ENCODE measurements at regions not wholly inside any gene's neighbourhood (a gene's known extent, or its start where the extent isn't known, plus 50 kb on each side); places are given as distances from the start of the nearest gene placed in this dataset.

DNA sequence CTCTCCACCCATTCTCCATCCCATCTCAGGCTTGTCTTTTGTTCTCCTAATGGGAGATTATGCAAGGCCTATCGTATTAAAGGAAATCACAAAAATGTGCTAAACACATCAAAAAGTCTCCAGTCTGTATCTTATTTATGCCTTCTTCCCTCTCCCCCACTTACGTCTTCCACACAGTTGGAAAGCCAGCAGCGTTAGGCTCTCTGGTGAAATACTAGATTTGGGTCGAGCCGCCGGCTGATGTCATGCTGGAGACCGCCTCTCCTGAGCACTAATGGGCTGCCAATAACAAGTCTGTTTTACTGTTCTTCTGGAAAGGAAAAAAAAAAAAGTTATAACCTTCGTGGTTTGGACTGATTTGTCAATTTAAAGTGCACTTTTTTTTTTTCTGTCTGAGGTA, 182.7 kb upstream of the SIX2 start:
- intact Hi-C loops (cut with DNase I; ENCODE audit: low total_unique reads): no loop called here
- Histone ChIP-seq H3K9me3 (no peaks in the 10 kb centered on the region), H3K27ac (no peak overlapping the region), H3K27me3 (no peaks in the 10 kb centered on the region), H3K4me1 (no peaks in the 10 kb centered on the region), H3K36me3 (no peaks in the 10 kb centered on the region), H3K4me3 (no peak overlapping the region)
- DNase-seq (ENCODE audit: low spot score in 2 of 2): no peak
- TF ChIP-seq, protein P1, sequence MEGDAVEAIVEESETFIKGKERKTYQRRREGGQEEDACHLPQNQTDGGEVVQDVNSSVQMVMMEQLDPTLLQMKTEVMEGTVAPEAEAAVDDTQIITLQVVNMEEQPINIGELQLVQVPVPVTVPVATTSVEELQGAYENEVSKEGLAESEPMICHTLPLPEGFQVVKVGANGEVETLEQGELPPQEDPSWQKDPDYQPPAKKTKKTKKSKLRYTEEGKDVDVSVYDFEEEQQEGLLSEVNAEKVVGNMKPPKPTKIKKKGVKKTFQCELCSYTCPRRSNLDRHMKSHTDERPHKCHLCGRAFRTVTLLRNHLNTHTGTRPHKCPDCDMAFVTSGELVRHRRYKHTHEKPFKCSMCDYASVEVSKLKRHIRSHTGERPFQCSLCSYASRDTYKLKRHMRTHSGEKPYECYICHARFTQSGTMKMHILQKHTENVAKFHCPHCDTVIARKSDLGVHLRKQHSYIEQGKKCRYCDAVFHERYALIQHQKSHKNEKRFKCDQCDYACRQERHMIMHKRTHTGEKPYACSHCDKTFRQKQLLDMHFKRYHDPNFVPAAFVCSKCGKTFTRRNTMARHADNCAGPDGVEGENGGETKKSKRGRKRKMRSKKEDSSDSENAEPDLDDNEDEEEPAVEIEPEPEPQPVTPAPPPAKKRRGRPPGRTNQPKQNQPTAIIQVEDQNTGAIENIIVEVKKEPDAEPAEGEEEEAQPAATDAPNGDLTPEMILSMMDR (IDR thresholded peaks at IDR 0.05): no peak
- TF ChIP-seq POLR2AphosphoS5 (IDR thresholded peaks at IDR 0.05) (no peak), POLR2A (IDR thresholded peaks at IDR 0.05) (no peak)

GRCh38 chr2:45191146-45191863, 182.1 kb upstream of the SIX2 start:
- DNase-seq (ENCODE audit: low spot score in 2 of 2): no peak
- H3K27me3 ChIP-seq: no peaks in the 10 kb centered on the region
- TF ChIP-seq, protein P1 (IDR thresholded peaks at IDR 0.05): no peak
- no peak for TF ChIP-seq POLR2A (IDR thresholded peaks at IDR 0.05)
- no peak for TF ChIP-seq POLR2AphosphoS5 (IDR thresholded peaks at IDR 0.05)
- intact Hi-C loops (cut with DNase I; ENCODE audit: low total_unique reads): no loop called here
- H3K4me3 ChIP-seq: no peak overlapping the region
- H3K27ac ChIP-seq: no peak overlapping the region
- H3K4me1 ChIP-seq: no peaks in the 10 kb centered on the region
- H3K9me3 ChIP-seq: no peaks in the 10 kb centered on the region
- H3K36me3 ChIP-seq: no peaks in the 10 kb centered on the region

DNA sequence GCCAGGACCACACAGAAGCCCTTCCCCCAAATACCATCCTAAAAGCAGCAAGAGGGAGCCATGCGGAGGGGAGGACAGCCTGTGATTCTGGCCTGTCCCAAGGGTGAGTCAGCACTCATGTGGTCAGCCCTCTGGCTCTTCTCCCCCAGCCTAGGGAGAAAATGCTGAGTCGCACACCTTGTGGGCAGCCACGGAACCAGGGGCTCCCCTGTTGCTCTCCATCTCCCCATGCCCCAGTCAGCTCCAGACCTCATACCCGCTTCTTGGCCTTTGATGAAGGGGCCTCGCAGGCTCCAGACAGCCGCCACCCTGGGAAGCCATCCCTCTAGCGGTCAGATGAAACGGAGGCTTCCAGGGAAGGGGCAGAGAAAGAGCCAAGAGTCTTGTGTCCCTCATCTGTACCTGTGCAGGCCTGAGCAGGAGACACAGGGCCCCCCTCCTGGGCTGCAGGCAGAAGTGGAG, 181.3 kb upstream of the SIX2 start:
- Histone ChIP-seq H3K9me3 (no peaks in the 10 kb centered on the region), H3K36me3 (no peaks in the 10 kb centered on the region), H3K27ac (no peak overlapping the region), H3K4me1 (no peaks in the 10 kb centered on the region), H3K27me3 (no peaks in the 10 kb centered on the region), H3K4me3 (no peak overlapping the region)
- DNase-seq (ENCODE audit: low spot score in 2 of 2): no peak
- TF ChIP-seq POLR2A (IDR thresholded peaks at IDR 0.05) (no peak), POLR2AphosphoS5 (IDR thresholded peaks at IDR 0.05) (no peak)
- TF ChIP-seq, protein P1 (IDR thresholded peaks at IDR 0.05): no peak
- intact Hi-C loops (cut with DNase I; ENCODE audit: low total_unique reads): no loop called here

DNA sequence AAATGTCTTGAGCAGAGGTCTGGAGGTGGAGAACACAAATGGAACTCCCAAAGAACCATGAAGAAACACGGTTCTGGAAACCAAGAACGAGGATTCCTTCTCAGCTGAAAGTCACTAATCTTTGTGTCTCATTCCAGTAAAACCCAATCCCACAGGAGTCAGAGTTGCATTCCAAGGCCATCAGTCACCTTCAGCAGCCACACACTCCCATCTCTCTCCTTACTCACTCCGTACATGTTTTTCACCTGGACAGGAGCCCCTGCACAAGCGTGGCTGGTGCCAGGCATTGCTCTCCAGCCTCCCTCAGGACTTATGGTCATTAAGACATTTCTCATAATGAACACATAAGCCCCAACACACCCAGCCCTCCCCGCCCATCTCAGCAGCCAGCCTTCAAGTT, 175.4 kb upstream of the SIX2 start:
- no peak for DNase-seq (ENCODE audit: low spot score in 2 of 2)

GRCh38 chr2:45182667-45183295, 173.5 kb upstream of the SIX2 start:
- Histone ChIP-seq H3K4me3 (no peak overlapping the region), H3K4me1 (no peaks in the 10 kb centered on the region), H3K9me3 (no peaks in the 10 kb centered on the region), H3K27me3 (no peaks in the 10 kb centered on the region), H3K27ac (no peak overlapping the region), H3K36me3 (no peaks in the 10 kb centered on the region)
- intact Hi-C loops (cut with DNase I; ENCODE audit: low total_unique reads): loop anchor here (5.0 kb wide), 1 partner anchor 205 kb away; no protein-coding TSS in a partner anchor
- TF ChIP-seq, protein P1 (IDR thresholded peaks at IDR 0.05): no peak
- TF ChIP-seq POLR2AphosphoS5 (IDR thresholded peaks at IDR 0.05): no peak
- TF ChIP-seq POLR2A (IDR thresholded peaks at IDR 0.05): no peak
- DNase-seq (ENCODE audit: low spot score in 2 of 2): no peak

More for the DNA sequence above, 175.4 kb upstream of the SIX2 start:
- intact Hi-C loops (cut with DNase I; ENCODE audit: low total_unique reads): loop anchor here (5.0 kb wide), 1 partner anchor 207 kb away; no protein-coding TSS in a partner anchor
- no peaks in the 10 kb centered on the region for H3K9me3 ChIP-seq
- no peaks in the 10 kb centered on the region for H3K27me3 ChIP-seq
- no peak for TF ChIP-seq POLR2AphosphoS5 (IDR thresholded peaks at IDR 0.05)
- H3K4me3 ChIP-seq: no peak overlapping the region
- no peaks in the 10 kb centered on the region for H3K36me3 ChIP-seq
- H3K4me1 ChIP-seq: no peaks in the 10 kb centered on the region
- no peak overlapping the region for H3K27ac ChIP-seq

All from breast epithelium (tissue), 4 donors.